OCI-LY3 (cell line): ENCODE measurements at regions not wholly inside any gene's neighbourhood (a gene's known extent, or its start where the extent isn't known, plus 50 kb on each side); places are given as distances from the start of the nearest gene placed in this dataset.

ENCODE experiments used
- CTCF ChIP-seq: fragments of 200-600, 300-600 bp; sonication (generic); IDR thresholded peaks from 2 replicates; pipeline ENCODE4 v1.5.1; 2014; ENCODE audit warnings: antibody characterized with exemption, low read length, low read depth
- EZH2phosphoT487 ChIP-seq: fragments of 200-600 bp; shearing (Covaris generic); IDR thresholded peaks from 2 replicates; pipeline ENCODE4 v1.6.1; 2018; ENCODE audit warnings: antibody characterized with exemption, mixed run types, low read depth

- TF ChIP-seq CTCF: no peak
- TF ChIP-seq EZH2phosphoT487: no peak
These were observed 364.1 kb upstream of the KITLG start for GRCh38 chr12:88944397-88944796.
